ENCODE measurements at regions not wholly inside any gene's neighbourhood (a gene's known extent, or its start where the extent isn't known, plus 50 kb on each side); places are given as distances from the start of the nearest gene placed in this dataset.

- peak overlapping the region in 1 of 3 experiments; percentile 11 for H3K4me3 ChIP-seq (ENCODE audit: control insufficient read depth in 2 of 3, extremely low read depth in 1 of 3, insufficient read depth in 2 of 3, low read depth in 1 of 3, low read length in 3 of 3)
- peak overlapping the region; percentile 40 for H3K9ac ChIP-seq (ENCODE audit: control insufficient read depth, extremely low read depth, insufficient read depth, low read length)
- no peaks in the 10 kb centered on the region for H3K9me3 ChIP-seq (ENCODE audit: control insufficient read depth, low read depth, low read length)
- peaks cover 62% of the 10 kb centered on the region for H3K4me1 ChIP-seq (ENCODE audit: control insufficient read depth, extremely low read depth, insufficient read depth, low read length)
- TF ChIP-seq, protein P1, sequence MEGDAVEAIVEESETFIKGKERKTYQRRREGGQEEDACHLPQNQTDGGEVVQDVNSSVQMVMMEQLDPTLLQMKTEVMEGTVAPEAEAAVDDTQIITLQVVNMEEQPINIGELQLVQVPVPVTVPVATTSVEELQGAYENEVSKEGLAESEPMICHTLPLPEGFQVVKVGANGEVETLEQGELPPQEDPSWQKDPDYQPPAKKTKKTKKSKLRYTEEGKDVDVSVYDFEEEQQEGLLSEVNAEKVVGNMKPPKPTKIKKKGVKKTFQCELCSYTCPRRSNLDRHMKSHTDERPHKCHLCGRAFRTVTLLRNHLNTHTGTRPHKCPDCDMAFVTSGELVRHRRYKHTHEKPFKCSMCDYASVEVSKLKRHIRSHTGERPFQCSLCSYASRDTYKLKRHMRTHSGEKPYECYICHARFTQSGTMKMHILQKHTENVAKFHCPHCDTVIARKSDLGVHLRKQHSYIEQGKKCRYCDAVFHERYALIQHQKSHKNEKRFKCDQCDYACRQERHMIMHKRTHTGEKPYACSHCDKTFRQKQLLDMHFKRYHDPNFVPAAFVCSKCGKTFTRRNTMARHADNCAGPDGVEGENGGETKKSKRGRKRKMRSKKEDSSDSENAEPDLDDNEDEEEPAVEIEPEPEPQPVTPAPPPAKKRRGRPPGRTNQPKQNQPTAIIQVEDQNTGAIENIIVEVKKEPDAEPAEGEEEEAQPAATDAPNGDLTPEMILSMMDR (optimal IDR thresholded peaks at IDR 0.05 in 1 of 3, IDR thresholded peaks at IDR 0.05 in 1 of 3, conservative IDR thresholded peaks at IDR 0.05 in 1 of 3; ENCODE audit: extremely low read depth in 1 of 3, insufficient read depth in 2 of 3, low read length in 3 of 3), result no peak
- peak overlapping the region; percentile 68 for H3K27ac ChIP-seq (ENCODE audit: control insufficient read depth, insufficient read depth, low read length)
- no peak overlapping the region for H2AFZ ChIP-seq (ENCODE audit: control insufficient read depth, low read length)
- no peaks in the 10 kb centered on the region for H3K36me3 ChIP-seq (ENCODE audit: control insufficient read depth in 2 of 2, extremely low read depth in 1 of 2, insufficient read depth in 2 of 2, low read length in 2 of 2)
- FAIRE-seq, result peak; percentile 71
- H3K27me3 ChIP-seq (ENCODE audit: control insufficient read depth, extremely low read depth, insufficient read depth, low read length), result no peaks in the 10 kb centered on the region
- no peaks in the 10 kb centered on the region for H3K79me2 ChIP-seq (ENCODE audit: control insufficient read depth, insufficient read depth, low read length)
- no peaks in the 10 kb centered on the region for H3K9me1 ChIP-seq (ENCODE audit: control insufficient read depth, extremely low read depth, insufficient read depth, low read length)
- dilution Hi-C loops (cut with MboI; ENCODE audit: extremely low pct_ligation_motif_present, low sequenced_read_pairs), result no loop called here
- H4K20me1 ChIP-seq (ENCODE audit: control insufficient read depth, extremely low read depth, insufficient read depth, low read length), result no peaks in the 10 kb centered on the region
- DNase-seq (ENCODE audit: low read depth, low spot score), result no peak
- peak overlapping the region; percentile 53 for H3K4me2 ChIP-seq (ENCODE audit: control insufficient read depth, extremely low read depth, insufficient read depth, low read depth, low read length)
Measured at GRCh38 chr4:74624351-74625151, 169.8 kb downstream of the BTC start.

DNA sequence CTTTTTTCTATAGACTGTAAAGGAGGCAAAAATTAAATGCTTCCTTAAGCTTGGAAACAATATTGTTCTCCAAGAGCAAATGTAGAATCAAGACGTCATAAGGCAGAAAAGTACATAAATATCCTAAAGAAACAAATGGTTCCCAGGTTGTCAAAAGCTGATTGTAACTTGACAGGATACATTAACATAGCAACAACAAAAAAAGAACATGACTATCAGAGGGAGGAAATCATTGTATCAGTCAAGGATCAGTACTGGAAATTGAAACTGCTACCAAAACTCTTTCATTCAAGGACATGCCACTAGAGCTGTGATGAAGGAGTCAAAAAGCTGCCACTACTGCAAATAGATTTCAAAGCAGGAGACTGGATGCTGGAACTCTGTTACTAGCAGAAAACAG, 168.3 kb downstream of the BTC start:
- Histone ChIP-seq H3K9me1 (ENCODE audit: control insufficient read depth, extremely low read depth, insufficient read depth, low read length) (no peaks in the 10 kb centered on the region), H3K4me2 (ENCODE audit: control insufficient read depth, extremely low read depth, insufficient read depth, low read depth, low read length) (no peak overlapping the region), H3K4me1 (ENCODE audit: control insufficient read depth, extremely low read depth, insufficient read depth, low read length) (peaks cover 53% of the 10 kb centered on the region), H3K79me2 (ENCODE audit: control insufficient read depth, insufficient read depth, low read length) (no peaks in the 10 kb centered on the region), H3K36me3 (ENCODE audit: control insufficient read depth in 2 of 2, extremely low read depth in 1 of 2, insufficient read depth in 2 of 2, low read length in 2 of 2) (no peaks in the 10 kb centered on the region), H3K27me3 (ENCODE audit: control insufficient read depth, extremely low read depth, insufficient read depth, low read length) (no peaks in the 10 kb centered on the region), H3K9ac (ENCODE audit: control insufficient read depth, extremely low read depth, insufficient read depth, low read length) (no peak overlapping the region), H3K27ac (ENCODE audit: control insufficient read depth, insufficient read depth, low read length) (no peak overlapping the region), H3K4me3 (ENCODE audit: control insufficient read depth in 2 of 3, extremely low read depth in 1 of 3, insufficient read depth in 2 of 3, low read depth in 1 of 3, low read length in 3 of 3) (no peak overlapping the region), H3K9me3 (ENCODE audit: control insufficient read depth, low read depth, low read length) (no peaks in the 10 kb centered on the region), H2AFZ (ENCODE audit: control insufficient read depth, low read length) (no peak overlapping the region), H4K20me1 (ENCODE audit: control insufficient read depth, extremely low read depth, insufficient read depth, low read length) (no peaks in the 10 kb centered on the region)
- FAIRE-seq, result peak; percentile 86
- dilution Hi-C loops (cut with MboI; ENCODE audit: extremely low pct_ligation_motif_present, low sequenced_read_pairs), result no loop called here
- TF ChIP-seq, protein P1 (optimal IDR thresholded peaks at IDR 0.05 in 1 of 3, IDR thresholded peaks at IDR 0.05 in 1 of 3, conservative IDR thresholded peaks at IDR 0.05 in 1 of 3; ENCODE audit: extremely low read depth in 1 of 3, insufficient read depth in 2 of 3, low read length in 3 of 3), result no peak
- TF ChIP-seq EZH2 (IDR thresholded peaks at IDR 0.05; ENCODE audit: low read length), result no peak
- DNase-seq (ENCODE audit: low read depth, low spot score), result no peak
